Heart left ventricle (tissue), 16 donors: ENCODE measurements at regions not wholly inside any gene's neighbourhood (a gene's known extent, or its start where the extent isn't known, plus 50 kb on each side); places are given as distances from the start of the nearest gene placed in this dataset.

Experiments
- ATAC-seq, 4 donors: fragments of 200-7000 bp; cut with Tn5 transposase; one replicate each; pipeline ENCODE4 v1.9.1; 2020 to 2022; ENCODE audit warnings: moderate library complexity in 4 of 4, mild to moderate bottlenecking in 3 of 4, moderate number of reproducible peaks in 1 of 4
- DNase-seq, 5 donors: peaks; one replicate each; pipeline ENCODE4 v3.0.0-alpha.2; 2020
- H3K27ac ChIP-seq, 12 donors: fragments of 200-600 bp; sonication (generic) in 4 of 12; one replicate each; pipeline versions ENCODE4 v1.5.0 to v1.8.0; 2016 to 2022; ENCODE audit warnings: mild to moderate bottlenecking in 2 of 12
- H3K27me3 ChIP-seq, 9 donors: fragments of 200-600 bp; sonication (generic) in 2 of 9; one replicate each; pipeline versions ENCODE4 v1.5.1 to v1.8.0; 2016 to 2022; ENCODE audit warnings: mild to moderate bottlenecking in 3 of 9
- H3K36me3 ChIP-seq, 9 donors: fragments of 200-600 bp; sonication (generic) in 2 of 9; one replicate each; pipeline versions ENCODE4 v1.5.0 to v1.8.0; 2018 to 2022; ENCODE audit warnings: mild to moderate bottlenecking in 2 of 9
- H3K4me1 ChIP-seq, 12 donors: fragments of 200-600 bp; sonication (generic) in 4 of 12; one replicate each; pipeline versions ENCODE4 v1.5.0 to v1.8.0; 2016 to 2022; ENCODE audit warnings: mild to moderate bottlenecking in 3 of 12
- H3K4me3 ChIP-seq, 12 donors: fragments of 200-600 bp; sonication (generic) in 4 of 12; one replicate each; pipeline versions ENCODE4 v1.5.0 to v1.8.0; 2017 to 2022; ENCODE audit warnings: mild to moderate bottlenecking in 9 of 12, moderate library complexity in 4 of 12
- H3K9me3 ChIP-seq, 12 donors: fragments of 200-600 bp; sonication (generic) in 4 of 12; one replicate each; pipeline versions ENCODE4 v1.5.0 to v1.8.0; 2016 to 2022; ENCODE audit warnings: mild to moderate bottlenecking in 1 of 12
- CTCF ChIP-seq, 12 donors: fragments of 200-600 bp; sonication (generic) in 4 of 12; IDR thresholded peaks; one replicate each; pipeline versions ENCODE4 v1.5.0 to v1.8.0; 2018 to 2022; ENCODE audit warnings: antibody characterized with exemption in 12 of 12, mild to moderate bottlenecking in 5 of 12
- POLR2A ChIP-seq, 2 donors: fragments of 450-650 bp; IDR thresholded peaks; one replicate each; pipeline ENCODE4 v1.6.1; 2017; ENCODE audit warnings: antibody characterized with exemption in 2 of 2, mild to moderate bottlenecking in 2 of 2, moderate library complexity in 2 of 2
- WGBS, 4 donors: extraction: QIAGEN DNeasy Blood & Tissue Kit in 2 of 4; methylation state at CpG; one replicate each; pipeline versions ENCODE4 v1.1.5 to v1.1.7; 2013 to 2018; 5-methylcytosine and 5-hydroxymethylcytosine counted together
- intact Hi-C, 10 donors: fragments of 100-400 bp; cut with DNase I; formaldehyde crosslinking; loops; one replicate each; pipeline versions ENCODE4 v1.11.1 to v1.14.2; 2022
- donor health status: ischemic (EF 13 %, LVEDD 7.1; RV severe dilation, severe dysfunction).
- donor health status: healthy with polysubstance abuse.
- donor health status: DM: no; HTN: yes; CAD: no.
- donor health status: DM: no; HTN: no; CAD: no.
- donor health status: ischemic (EF 25% LVEDD 6.9; RV normal size, moderate dysfunction).
- donor health status: ischemic (EF 25% LVEDD 5.7; RV mildly dilated, moderate dysfunction).
- donor health status: healthy.
- donor health status: DM: yes; HTN: yes; CAD: no.
- donor health status: ischemic (EF 35%, LVEDD 5.7; RV mildly dilated, moderate dysfunction).
- donor health status: nonischemic (EF 11% LVEDD 7.7; RV severe dilation, severe dysfunction).
- donor health status: DM: yes; HTN: yes; CAD: no.
- donor health status: PGD.
- donor health status: ischemic (EF 29% LVEDD 5.4; RV normal size, mild dysfunction).
- donor health status: nonischemic (EF 23%, LVEDD 6.1; RV moderate dilation, normal function).

GRCh38 chr5:34480810-34481528, 175.2 kb upstream of the RAI14 start:
- H3K4me1 ChIP-seq = peaks cover 0 to under 1% (median 0%) of the 10 kb centered on the region in 12 donors
- TF ChIP-seq CTCF (IDR thresholded peaks at IDR 0.05) = no peak
- H3K27me3 ChIP-seq = peaks cover 0 to 6% (median 0%) of the 10 kb centered on the region in 9 donors
- WGBS, 4 donors = 78 to 92% (median 86%) methylated on average over 6 of the region's 6 CpGs
- DNase-seq (no peak), ATAC-seq (no peak)
- H3K27ac ChIP-seq = no peak overlapping the region
- intact Hi-C loops = loop anchor here in 5 of 10 donors (10.0 kb wide), 2 partner anchors 524 to 1444 kb away; no protein-coding TSS in a partner anchor
- H3K36me3 ChIP-seq = no peaks in the 10 kb centered on the region
- no peak overlapping the region for H3K4me3 ChIP-seq
- H3K9me3 ChIP-seq = peaks cover 0 to 14% (median 0%) of the 10 kb centered on the region in 12 donors

GRCh38 chr5:34483442-34484033, 172.6 kb upstream of the RAI14 start:
- TF ChIP-seq POLR2A (IDR thresholded peaks at IDR 0.05) = no peak
- TF ChIP-seq CTCF (IDR thresholded peaks at IDR 0.05) = no peak
- intact Hi-C loops = loop anchor here in 6 of 10 donors (2.0 to 10.0 kb wide), 3 partner anchors 415 to 1441 kb away; no protein-coding TSS in a partner anchor
- H3K4me1 ChIP-seq = peaks cover 0 to 11% (median 1%) of the 10 kb centered on the region in 12 donors

GRCh38 chr5:34484216-34484920, 171.8 kb upstream of the RAI14 start:
- Histone ChIP-seq H3K27me3 (peaks cover 0 to 4% (median 0%) of the 10 kb centered on the region in 9 donors), H3K27ac (no peak overlapping the region), H3K36me3 (no peaks in the 10 kb centered on the region), H3K9me3 (peaks cover 0 to 14% (median 0%) of the 10 kb centered on the region in 12 donors), H3K4me3 (no peak overlapping the region), H3K4me1 (peaks cover 0 to 11% (median 1%) of the 10 kb centered on the region in 12 donors)
- TF ChIP-seq POLR2A (IDR thresholded peaks at IDR 0.05) = no peak
- no peak for TF ChIP-seq CTCF (IDR thresholded peaks at IDR 0.05)
- intact Hi-C loops = loop anchor here in 6 of 10 donors (2.0 to 10.0 kb wide), 3 partner anchors 414 to 1440 kb away; no protein-coding TSS in a partner anchor
- no peak for DNase-seq
- ATAC-seq = no peak
- WGBS, 4 donors = 56 to 82% (median 67%) methylated on average over 3 of the region's 3 CpGs

More at GRCh38 chr5:34483442-34484033, 172.6 kb upstream of the RAI14 start:
- DNase-seq (no peak), ATAC-seq (no peak)
- H3K27me3 ChIP-seq = peaks cover 0 to 4% (median 0%) of the 10 kb centered on the region in 9 donors
- H3K27ac ChIP-seq = no peak overlapping the region
- H3K4me3 ChIP-seq = no peak overlapping the region
- no peaks in the 10 kb centered on the region for H3K36me3 ChIP-seq
- 61 to 68% (median 63%) methylated on average over 5 of the region's 5 CpGs for whole genome bisulfite sequencing, 4 donors
- peaks cover 0 to 14% (median 0%) of the 10 kb centered on the region in 12 donors for H3K9me3 ChIP-seq

- DNase-seq = no peak
- Histone ChIP-seq H3K27me3 (peaks cover 0 to 4% (median 0%) of the 10 kb centered on the region in 9 donors), H3K4me1 (peaks cover 0 to 11% (median 1%) of the 10 kb centered on the region in 12 donors), H3K36me3 (no peaks in the 10 kb centered on the region), H3K4me3 (no peak overlapping the region), H3K27ac (no peak overlapping the region), H3K9me3 (peaks cover 0 to 14% (median 0%) of the 10 kb centered on the region in 12 donors)
- TF ChIP-seq CTCF (IDR thresholded peaks at IDR 0.05) (no peak), POLR2A (IDR thresholded peaks at IDR 0.05) (no peak)
- ATAC-seq = no peak
- intact Hi-C loops = loop anchor here (1.0 to 10.0 kb wide), 10 partner anchors 37 to 1442 kb away; no protein-coding TSS in a partner anchor
Observed at GRCh38 chr5:34485768-34486030, 170.4 kb upstream of the RAI14 start.
